ENCODE measurements at regions not wholly inside any gene's neighbourhood (a gene's known extent, or its start where the extent isn't known, plus 50 kb on each side); places are given as distances from the start of the nearest gene placed in this dataset.
A peak's percentile ranks its signal among the peaks of the same experiment; 100 is the strongest.

- CTCF ChIA-PET = no interaction called here
- Mint-ChIP-seq H3K4me1 (ENCODE audit: low read depth, unreplicated experiment) (peaks cover 22% of the 10 kb centered on the region), H3K27ac (ENCODE audit: unreplicated experiment) (no peak overlapping the region)
Observed at GRCh38 chr3:34207806-34208205, 409.4 kb downstream of the PDCD6IP start.

DNA sequence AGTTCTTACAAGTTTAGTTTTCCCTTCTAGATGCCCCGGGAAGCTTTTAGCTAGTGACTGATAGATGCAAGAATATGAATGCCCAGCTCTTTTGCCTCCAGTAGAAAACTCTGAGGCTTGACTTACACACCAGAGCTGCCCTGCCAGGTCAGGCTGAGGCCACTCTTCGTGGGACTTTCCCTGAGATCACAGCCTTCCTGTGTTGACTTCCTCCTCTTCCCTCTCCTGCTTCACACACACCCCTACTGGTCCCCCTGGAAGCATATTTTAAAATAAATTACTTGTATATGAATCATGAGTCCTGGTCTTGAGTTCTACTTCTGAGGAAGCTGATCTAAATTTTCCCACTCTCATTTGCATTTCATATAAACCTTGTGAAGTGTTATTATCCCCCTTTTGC is 413.7 kb downstream of the PDCD6IP start:
- Mint-ChIP-seq H3K27ac (ENCODE audit: unreplicated experiment) (no peak overlapping the region), H3K4me3 (ENCODE audit: low read depth, unreplicated experiment) (no peak overlapping the region), H3K27me3 (ENCODE audit: unreplicated experiment) (no peaks in the 10 kb centered on the region), H3K4me1 (ENCODE audit: low read depth, unreplicated experiment) (peaks cover 25% of the 10 kb centered on the region), H3K36me3 (ENCODE audit: insufficient read depth, unreplicated experiment) (no peaks in the 10 kb centered on the region), H3K9me3 (ENCODE audit: low read depth, unreplicated experiment) (no peaks in the 10 kb centered on the region)
- DNase-seq = peak; percentile 50
- intact Hi-C loops (cut with micrococcal nuclease; ENCODE audit: unreplicated experiment) = no loop called here
- no peak for TF ChIP-seq CTCF (IDR thresholded peaks at IDR 0.05; ENCODE audit: unreplicated experiment)
- CTCF ChIA-PET = no interaction called here
- no TSS peak for BruUV-seq (replicated peaks)

More at GRCh38 chr3:34207806-34208205, 409.4 kb downstream of the PDCD6IP start:
- DNase-seq = no peak
- TF ChIP-seq CTCF (IDR thresholded peaks at IDR 0.05; ENCODE audit: unreplicated experiment) = no peak
- H3K36me3 Mint-ChIP-seq (ENCODE audit: insufficient read depth, unreplicated experiment) = no peaks in the 10 kb centered on the region
- H3K4me3 Mint-ChIP-seq (ENCODE audit: low read depth, unreplicated experiment) = no peak overlapping the region
- H3K9me3 Mint-ChIP-seq (ENCODE audit: low read depth, unreplicated experiment) = no peaks in the 10 kb centered on the region
- no peaks in the 10 kb centered on the region for H3K27me3 Mint-ChIP-seq (ENCODE audit: unreplicated experiment)
- no TSS peak for BruUV-seq (replicated peaks)
- intact Hi-C loops (cut with micrococcal nuclease; ENCODE audit: unreplicated experiment) = no loop called here

GRCh38 chr3:34212656-34213055 is 414.2 kb downstream of the PDCD6IP start:
- no peak for TF ChIP-seq CTCF (IDR thresholded peaks at IDR 0.05; ENCODE audit: unreplicated experiment)
- Mint-ChIP-seq H3K4me1 (ENCODE audit: low read depth, unreplicated experiment) (peaks cover 22% of the 10 kb centered on the region), H3K27me3 (ENCODE audit: unreplicated experiment) (no peaks in the 10 kb centered on the region), H3K9me3 (ENCODE audit: low read depth, unreplicated experiment) (no peaks in the 10 kb centered on the region), H3K36me3 (ENCODE audit: insufficient read depth, unreplicated experiment) (no peaks in the 10 kb centered on the region), H3K27ac (ENCODE audit: unreplicated experiment) (no peak overlapping the region), H3K4me3 (ENCODE audit: low read depth, unreplicated experiment) (no peak overlapping the region)
- DNase-seq = no peak
- CTCF ChIA-PET = no interaction called here
- BruUV-seq (replicated peaks) = no TSS peak
- intact Hi-C loops (cut with micrococcal nuclease; ENCODE audit: unreplicated experiment) = no loop called here

DNA sequence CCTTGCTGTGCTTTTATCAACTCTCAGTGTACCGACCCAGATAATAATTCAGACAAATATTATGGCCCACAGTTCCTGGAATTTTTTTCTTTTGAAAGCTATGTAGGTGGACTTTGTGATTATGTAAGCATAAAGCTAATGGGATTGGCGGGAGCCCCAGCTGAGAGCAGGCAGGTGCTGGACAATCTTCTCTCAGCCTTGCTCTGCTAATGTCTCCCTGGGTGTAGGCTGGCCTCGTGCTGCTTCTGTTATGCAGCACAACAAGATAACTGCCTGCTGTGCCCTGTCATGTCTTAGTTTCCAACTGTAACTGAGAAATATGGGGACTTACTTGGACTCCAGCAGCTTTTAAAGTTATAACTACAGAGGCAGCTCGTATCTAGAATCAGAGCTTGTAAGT is 415.0 kb downstream of the PDCD6IP start:
- no TSS peak for BruUV-seq (replicated peaks)
- no peaks in the 10 kb centered on the region for H3K27me3 Mint-ChIP-seq (ENCODE audit: unreplicated experiment)
- H3K27ac Mint-ChIP-seq (ENCODE audit: unreplicated experiment) = no peak overlapping the region
- no peak for TF ChIP-seq CTCF (IDR thresholded peaks at IDR 0.05; ENCODE audit: unreplicated experiment)
- H3K9me3 Mint-ChIP-seq (ENCODE audit: low read depth, unreplicated experiment) = no peaks in the 10 kb centered on the region
- no peak for DNase-seq
- H3K4me1 Mint-ChIP-seq (ENCODE audit: low read depth, unreplicated experiment) = peaks cover 22% of the 10 kb centered on the region
- CTCF ChIA-PET = no interaction called here
- H3K36me3 Mint-ChIP-seq (ENCODE audit: insufficient read depth, unreplicated experiment) = no peaks in the 10 kb centered on the region
- H3K4me3 Mint-ChIP-seq (ENCODE audit: low read depth, unreplicated experiment) = no peak overlapping the region
- intact Hi-C loops (cut with micrococcal nuclease; ENCODE audit: unreplicated experiment) = no loop called here

Data from Calu3 (cell line).